H9 (cell line): ENCODE measurements at regions not wholly inside any gene's neighbourhood (a gene's known extent, or its start where the extent isn't known, plus 50 kb on each side); places are given as distances from the start of the nearest gene placed in this dataset.

ENCODE experiments used
- DNase-seq: peaks from one replicate; pipeline ENCODE4 v3.0.0-alpha.2; 2017
- H2AFZ ChIP-seq: one replicate; pipeline ENCODE4 v1.6.1; 2013; ENCODE audit warnings: mild to moderate bottlenecking, low read length, control low read depth, moderate library complexity
- H2AK5ac ChIP-seq: 2 replicates; pipeline ENCODE4 v1.6.1; 2013; ENCODE audit warnings: low read length, control low read depth, mixed read lengths; ENCODE audit not compliant: insufficient read length
- H2BK120ac ChIP-seq: one replicate; pipeline ENCODE4 v1.6.1; 2013; ENCODE audit warnings: low read depth, mild to moderate bottlenecking, low read length, control low read depth, inconsistent platforms; ENCODE audit not compliant: poor library complexity, severe bottlenecking
- H2BK12ac ChIP-seq: 2 replicates; pipeline ENCODE4 v1.6.1; 2013; ENCODE audit warnings: low read length, control low read depth, mixed read lengths, low read depth; ENCODE audit not compliant: insufficient read length
- H2BK15ac ChIP-seq: 2 replicates; pipeline ENCODE4 v1.6.1; 2013; ENCODE audit warnings: low read depth, low read length, control low read depth
- H2BK20ac ChIP-seq: one replicate; pipeline ENCODE4 v1.6.1; 2013; ENCODE audit warnings: low read depth, mild to moderate bottlenecking, low read length, control low read depth, inconsistent platforms; ENCODE audit not compliant: poor library complexity, severe bottlenecking
- H2BK5ac ChIP-seq: 2 replicates; pipeline ENCODE4 v1.6.1; 2013; ENCODE audit warnings: low read length, control low read depth, mixed read lengths; ENCODE audit not compliant: insufficient read length
- H3K14ac ChIP-seq: 2 replicates; pipeline ENCODE4 v1.6.1; 2013; ENCODE audit warnings: low read length, control low read depth; ENCODE audit not compliant: insufficient read depth
- H3K18ac ChIP-seq: 2 replicates; pipeline ENCODE4 v1.6.1; 2013; ENCODE audit warnings: low read depth, mild to moderate bottlenecking, mixed read lengths, low read length, control low read depth; ENCODE audit not compliant: insufficient read length
- H3K23ac ChIP-seq: 2 replicates; pipeline ENCODE4 v1.6.1; 2013; ENCODE audit warnings: low read length, control low read depth, mixed read lengths, low read depth; ENCODE audit not compliant: insufficient read length
- H3K23me2 ChIP-seq: 2 replicates; pipeline ENCODE4 v1.6.1; 2013; ENCODE audit warnings: low read depth, mild to moderate bottlenecking, mixed read lengths, low read length, control low read depth; ENCODE audit not compliant: insufficient read length, poor library complexity, severe bottlenecking
- H3K27ac ChIP-seq: 2 replicates; pipeline ENCODE4 v1.5.1; 2013; ENCODE audit warnings: low read length, control low read depth, mixed read lengths, low read depth; ENCODE audit not compliant: insufficient read length
- H3K27me3 ChIP-seq: 2 replicates; pipeline ENCODE4 v1.6.1; 2013; ENCODE audit warnings: low read length, control low read depth, inconsistent platforms; ENCODE audit not compliant: insufficient read depth
- H3K4ac ChIP-seq: 2 replicates; pipeline ENCODE4 v1.6.1; 2013; ENCODE audit warnings: low read depth, mild to moderate bottlenecking, control low read depth, inconsistent platforms, low read length, moderate library complexity
- H3K4me1 ChIP-seq: 2 replicates; pipeline ENCODE4 v1.6.1; 2013; ENCODE audit warnings: low read length, control low read depth, inconsistent platforms; ENCODE audit not compliant: insufficient read depth
- H3K4me2 ChIP-seq: 2 replicates; pipeline ENCODE4 v1.6.1; 2013; ENCODE audit warnings: low read length, control low read depth, mixed read lengths; ENCODE audit not compliant: insufficient read length, insufficient read depth
- H3K56ac ChIP-seq: 2 replicates; pipeline ENCODE4 v1.6.1; 2013; ENCODE audit warnings: low read depth, mild to moderate bottlenecking, mixed read lengths, low read length, control low read depth; ENCODE audit not compliant: insufficient read length
- H3K79me1 ChIP-seq: 2 replicates; pipeline ENCODE4 v1.6.1; 2013; ENCODE audit warnings: low read depth, mild to moderate bottlenecking, moderate library complexity, low read length, control low read depth, inconsistent platforms; ENCODE audit not compliant: insufficient read depth, poor library complexity, severe bottlenecking
- H3K79me2 ChIP-seq: 2 replicates; pipeline ENCODE4 v1.6.1; 2013; ENCODE audit warnings: low read length, control low read depth, inconsistent platforms; ENCODE audit not compliant: insufficient read depth
- H3K9ac ChIP-seq: 2 replicates; pipeline ENCODE4 v1.6.1; 2013; ENCODE audit warnings: low read length, control low read depth, mixed read lengths; ENCODE audit not compliant: insufficient read length; ENCODE audit errors: extremely low read depth
- H3K9me3 ChIP-seq: one replicate; pipeline ENCODE4 v1.6.1; 2013; ENCODE audit warnings: low read depth, low read length, inconsistent platforms; ENCODE audit not compliant: control insufficient read depth
- H3T11ph ChIP-seq: one replicate; pipeline ENCODE4 v1.6.1; 2013; ENCODE audit warnings: mild to moderate bottlenecking, low read length, control low read depth, inconsistent platforms
- H4K20me1 ChIP-seq: one replicate; pipeline ENCODE4 v1.6.1; 2013; ENCODE audit not compliant: control insufficient read depth, insufficient read length, insufficient read depth
- H4K5ac ChIP-seq: 2 replicates; pipeline ENCODE4 v1.6.1; 2013; ENCODE audit warnings: low read depth, mild to moderate bottlenecking, mixed read lengths, low read length, control low read depth; ENCODE audit not compliant: insufficient read length
- H4K8ac ChIP-seq: replicated peaks from 2 replicates; pipeline ENCODE4 v1.6.1; 2013; ENCODE audit warnings: low read length, control low read depth, mixed read lengths, low read depth; ENCODE audit not compliant: insufficient read length
- H4K91ac ChIP-seq: 2 replicates; pipeline ENCODE4 v1.6.1; 2013; ENCODE audit warnings: low read depth, mild to moderate bottlenecking, moderate library complexity, mixed read lengths, low read length, control low read depth; ENCODE audit not compliant: insufficient read length
- H3K27ac Mint-ChIP-seq, 3 experiments: 2 replicates in 2 of 3; 3 replicates in 1 of 3; pipeline ENCODE4 v1.8.0; 2020 to 2021; ENCODE audit warnings: mixed read lengths in 3 of 3, mild to moderate bottlenecking in 1 of 3, moderate library complexity in 1 of 3
- H3K27me3 Mint-ChIP-seq: 2 replicates; pipeline ENCODE4 v1.8.0; 2021; ENCODE audit warnings: low read depth, mild to moderate bottlenecking, moderate library complexity, mixed read lengths
- H3K36me3 Mint-ChIP-seq, 3 experiments: 2 replicates in 2 of 3; 3 replicates in 1 of 3; pipeline ENCODE4 v1.8.0; 2020 to 2021; ENCODE audit warnings: low read depth in 3 of 3, mixed read lengths in 3 of 3; ENCODE audit not compliant: insufficient read depth in 1 of 3
- H3K4me1 Mint-ChIP-seq, 2 experiments: 2 replicates each; pipeline ENCODE4 v1.8.0; 2020; ENCODE audit warnings: mixed read lengths in 2 of 2
- H3K4me3 Mint-ChIP-seq, 2 experiments: 2 replicates in 1 of 2; 3 replicates in 1 of 2; pipeline ENCODE4 v1.8.0; 2020 to 2021; ENCODE audit warnings: mild to moderate bottlenecking in 2 of 2, mixed read lengths in 2 of 2, moderate library complexity in 1 of 2
- H3K9me3 Mint-ChIP-seq, 2 experiments: 2 replicates in 1 of 2; 3 replicates in 1 of 2; pipeline ENCODE4 v1.8.0; 2020; ENCODE audit warnings: mild to moderate bottlenecking in 2 of 2, mixed read lengths in 2 of 2, moderate library complexity in 1 of 2
- TF ChIP-seq, protein P1 (sequence below): fragments of 200-600 bp; sonication (generic); conservative IDR thresholded peaks from 3 replicates; pipeline ENCODE4 v1.8.0; 2021; ENCODE audit warnings: antibody characterized with exemption, mild to moderate bottlenecking

DNA sequence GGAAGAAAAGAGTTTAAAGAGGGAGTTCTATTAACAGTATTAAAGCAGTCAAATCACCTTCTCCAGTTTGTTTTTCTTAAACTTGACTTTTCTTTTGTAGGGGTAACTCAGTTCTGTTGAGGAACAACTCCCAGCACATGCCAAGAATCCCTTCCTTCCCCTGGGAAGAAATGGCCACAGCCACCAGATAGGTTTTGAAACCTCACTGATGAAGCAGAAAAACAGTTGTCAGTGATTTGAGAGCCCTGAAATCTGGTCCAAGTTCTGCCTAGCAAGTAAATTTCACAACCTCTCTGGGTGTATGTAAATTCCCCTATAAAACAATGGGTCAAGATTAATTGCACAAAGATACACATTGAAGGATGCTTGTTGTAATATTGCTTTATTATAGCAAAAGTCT is 167.1 kb downstream of the DHX15 start:
- no peak overlapping the region for H2AK5ac ChIP-seq
- Mint-ChIP-seq H3K9me3 (no peaks in the 10 kb centered on the region; a peak in 1 of 5 replicates), H3K36me3 (no peaks in the 10 kb centered on the region; a peak in 1 of 7 replicates), H3K27ac (no peak overlapping the region), H3K27me3 (peaks cover 41% of the 10 kb centered on the region), H3K4me3 (no peak overlapping the region), H3K4me1 (peaks cover 14 to 24% of the 10 kb centered on the region in 2 experiments)
- no peaks in the 10 kb centered on the region for H3K23me2 ChIP-seq
- TF ChIP-seq, protein P1, sequence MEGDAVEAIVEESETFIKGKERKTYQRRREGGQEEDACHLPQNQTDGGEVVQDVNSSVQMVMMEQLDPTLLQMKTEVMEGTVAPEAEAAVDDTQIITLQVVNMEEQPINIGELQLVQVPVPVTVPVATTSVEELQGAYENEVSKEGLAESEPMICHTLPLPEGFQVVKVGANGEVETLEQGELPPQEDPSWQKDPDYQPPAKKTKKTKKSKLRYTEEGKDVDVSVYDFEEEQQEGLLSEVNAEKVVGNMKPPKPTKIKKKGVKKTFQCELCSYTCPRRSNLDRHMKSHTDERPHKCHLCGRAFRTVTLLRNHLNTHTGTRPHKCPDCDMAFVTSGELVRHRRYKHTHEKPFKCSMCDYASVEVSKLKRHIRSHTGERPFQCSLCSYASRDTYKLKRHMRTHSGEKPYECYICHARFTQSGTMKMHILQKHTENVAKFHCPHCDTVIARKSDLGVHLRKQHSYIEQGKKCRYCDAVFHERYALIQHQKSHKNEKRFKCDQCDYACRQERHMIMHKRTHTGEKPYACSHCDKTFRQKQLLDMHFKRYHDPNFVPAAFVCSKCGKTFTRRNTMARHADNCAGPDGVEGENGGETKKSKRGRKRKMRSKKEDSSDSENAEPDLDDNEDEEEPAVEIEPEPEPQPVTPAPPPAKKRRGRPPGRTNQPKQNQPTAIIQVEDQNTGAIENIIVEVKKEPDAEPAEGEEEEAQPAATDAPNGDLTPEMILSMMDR: no peak
- no peak overlapping the region for H2BK15ac ChIP-seq
- no peaks in the 10 kb centered on the region for H3K27me3 ChIP-seq
- H4K5ac ChIP-seq: no peak overlapping the region
- no peak overlapping the region for H3K14ac ChIP-seq
- no peak overlapping the region for H4K8ac ChIP-seq
- no peak overlapping the region for H3K4me2 ChIP-seq
- H3K4me1 ChIP-seq: no peaks in the 10 kb centered on the region; the same call in 1 of the 2 replicates
- no peak overlapping the region for H3T11ph ChIP-seq
- H2BK120ac ChIP-seq: no peak overlapping the region
- no peak overlapping the region for H3K9ac ChIP-seq
- no peaks in the 10 kb centered on the region for H3K9me3 ChIP-seq
- H3K27ac ChIP-seq: no peak overlapping the region
- H3K23ac ChIP-seq: no peak overlapping the region
- no peak overlapping the region for H3K18ac ChIP-seq
- H3K79me1 ChIP-seq: no peaks in the 10 kb centered on the region
- H2BK20ac ChIP-seq: no peak overlapping the region
- no peak overlapping the region for H2BK12ac ChIP-seq
- no peak overlapping the region for H3K4ac ChIP-seq
- no peak overlapping the region for H4K91ac ChIP-seq
- H3K79me2 ChIP-seq: no peaks in the 10 kb centered on the region
- no peak overlapping the region for H3K56ac ChIP-seq
- no peaks in the 10 kb centered on the region for H4K20me1 ChIP-seq
- H2BK5ac ChIP-seq: no peak overlapping the region
- H2AFZ ChIP-seq: no peak overlapping the region
- DNase-seq: no peak
